OCI-LY1 (cell line): ENCODE measurements at regions not wholly inside any gene's neighbourhood (a gene's known extent, or its start where the extent isn't known, plus 50 kb on each side); places are given as distances from the start of the nearest gene placed in this dataset.

Experiments
- H2AFZ ChIP-seq: fragments of 200-600 bp; sonication (generic), shearing (Covaris generic); 2 replicates; pipeline ENCODE4 v1.6.0; 2014; ENCODE audit warnings: antibody characterized with exemption, mild to moderate bottlenecking, low read length
- H3F3A ChIP-seq: fragments of 200-600 bp; sonication (generic), shearing (Covaris generic); 2 replicates; pipeline ENCODE4 v1.6.0; 2014; ENCODE audit warnings: mild to moderate bottlenecking, antibody characterized with exemption, low read length, moderate library complexity; ENCODE audit not compliant: insufficient read depth
- H3K27ac ChIP-seq: fragments of 200-600 bp; sonication (generic); 2 replicates; pipeline ENCODE4 v1.5.1; 2014; ENCODE audit warnings: low read length, mixed run types, mild to moderate bottlenecking, low read depth; ENCODE audit not compliant: poor library complexity, severe bottlenecking
- H3K27me3 ChIP-seq: fragments of 200-600 bp; sonication (generic); 2 replicates; pipeline ENCODE4 v1.6.0; 2014; ENCODE audit warnings: antibody characterized with exemption, mild to moderate bottlenecking, low read length, moderate library complexity; ENCODE audit not compliant: insufficient read depth
- H3K36me3 ChIP-seq: fragments of 200-600 bp; sonication (generic); 2 replicates; pipeline ENCODE4 v1.6.1; 2014; ENCODE audit warnings: mild to moderate bottlenecking, antibody characterized with exemption, low read length, moderate library complexity, mixed read lengths; ENCODE audit not compliant: insufficient read depth
- H3K4me1 ChIP-seq: fragments of 200-600 bp; sonication (generic); 2 replicates; pipeline ENCODE4 v1.5.1; 2014; ENCODE audit warnings: mild to moderate bottlenecking, low read length, moderate library complexity; ENCODE audit not compliant: insufficient read depth, severe bottlenecking
- H3K4me2 ChIP-seq: fragments of 200-600 bp; sonication (generic), shearing (Covaris generic); 2 replicates; pipeline ENCODE4 v1.6.1; 2014; ENCODE audit warnings: low read length
- H3K4me3 ChIP-seq: fragments of 200-600 bp; sonication (generic); 2 replicates; pipeline ENCODE4 v1.5.1; 2014; ENCODE audit warnings: low read length, low read depth, mild to moderate bottlenecking, mixed read lengths; ENCODE audit not compliant: poor library complexity, severe bottlenecking
- H3K79me2 ChIP-seq: fragments of 200-600 bp; shearing (Covaris generic); 2 replicates; pipeline ENCODE4 v1.6.1; 2016; ENCODE audit warnings: mixed run types, low read length, mixed read lengths; ENCODE audit not compliant: insufficient read depth
- H3K9ac ChIP-seq: fragments of 200-600 bp; sonication (generic), shearing (Covaris generic); 2 replicates; pipeline ENCODE4 v1.6.1; 2014; ENCODE audit warnings: mild to moderate bottlenecking, low read length, mixed read lengths
- H3K9me2 ChIP-seq: fragments of 200-600 bp; sonication (generic), shearing (Covaris generic); 2 replicates; pipeline ENCODE4 v1.6.1; 2014; ENCODE audit warnings: low read depth, mild to moderate bottlenecking, low read length, mixed read lengths
- H3K9me3 ChIP-seq: fragments of 200-600 bp; shearing (Covaris generic); 2 replicates; pipeline ENCODE4 v1.6.1; 2014; ENCODE audit warnings: low read length, mixed read lengths
- H4K20me1 ChIP-seq: fragments of 200-600 bp; sonication (generic), shearing (Covaris generic); 2 replicates; pipeline ENCODE4 v1.6.0; 2016; ENCODE audit warnings: mild to moderate bottlenecking, low read length; ENCODE audit not compliant: insufficient read depth
- EZH2 ChIP-seq: fragments of 200-600 bp; sonication (generic), shearing (Covaris generic); IDR thresholded peaks from 2 replicates; pipeline ENCODE4 v1.8.0; 2017; ENCODE audit warnings: borderline replicate concordance, mixed run types, mild to moderate bottlenecking, antibody characterized with exemption, low read length, moderate library complexity, mixed read lengths
- TF ChIP-seq, protein P1 (sequence below): fragments of 200-600 bp; sonication (generic), shearing (Covaris generic); IDR thresholded peaks from 2 replicates; pipeline ENCODE4 v1.5.1; 2017; ENCODE audit warnings: mild to moderate bottlenecking, antibody characterized with exemption, low read length, moderate library complexity, mixed read lengths

DNA sequence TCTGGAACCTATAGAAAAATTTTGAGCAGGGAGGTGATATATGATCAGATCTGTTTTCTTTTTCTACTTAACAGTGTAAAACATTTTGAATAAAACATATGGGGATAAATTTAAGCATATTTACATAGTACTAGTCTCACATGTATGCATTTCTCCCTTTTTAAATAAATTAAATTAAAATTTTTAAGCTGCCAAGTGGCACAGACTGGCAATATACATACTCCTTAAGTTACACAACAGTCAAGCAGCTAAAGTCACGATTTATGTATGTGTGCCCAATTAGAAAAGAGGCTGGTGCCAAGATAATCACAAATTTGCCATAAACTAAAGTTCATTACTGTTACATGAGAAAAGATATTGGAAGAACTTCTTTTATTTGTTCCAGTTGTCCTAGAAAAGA is 532.0 kb downstream of the RWDD3 start:
- no peaks in the 10 kb centered on the region for H3K9me3 ChIP-seq
- H3K9me2 ChIP-seq: no peaks in the 10 kb centered on the region
- H3K4me2 ChIP-seq: no peak overlapping the region
- H3K27ac ChIP-seq: no peak overlapping the region
- no peaks in the 10 kb centered on the region for H3F3A ChIP-seq
- H3K4me1 ChIP-seq: no peaks in the 10 kb centered on the region
- H3K79me2 ChIP-seq: no peaks in the 10 kb centered on the region
- no peaks in the 10 kb centered on the region for H3K36me3 ChIP-seq
- no peak overlapping the region for H3K9ac ChIP-seq
- no peak overlapping the region for H2AFZ ChIP-seq
- no peak for TF ChIP-seq EZH2
- TF ChIP-seq, protein P1, sequence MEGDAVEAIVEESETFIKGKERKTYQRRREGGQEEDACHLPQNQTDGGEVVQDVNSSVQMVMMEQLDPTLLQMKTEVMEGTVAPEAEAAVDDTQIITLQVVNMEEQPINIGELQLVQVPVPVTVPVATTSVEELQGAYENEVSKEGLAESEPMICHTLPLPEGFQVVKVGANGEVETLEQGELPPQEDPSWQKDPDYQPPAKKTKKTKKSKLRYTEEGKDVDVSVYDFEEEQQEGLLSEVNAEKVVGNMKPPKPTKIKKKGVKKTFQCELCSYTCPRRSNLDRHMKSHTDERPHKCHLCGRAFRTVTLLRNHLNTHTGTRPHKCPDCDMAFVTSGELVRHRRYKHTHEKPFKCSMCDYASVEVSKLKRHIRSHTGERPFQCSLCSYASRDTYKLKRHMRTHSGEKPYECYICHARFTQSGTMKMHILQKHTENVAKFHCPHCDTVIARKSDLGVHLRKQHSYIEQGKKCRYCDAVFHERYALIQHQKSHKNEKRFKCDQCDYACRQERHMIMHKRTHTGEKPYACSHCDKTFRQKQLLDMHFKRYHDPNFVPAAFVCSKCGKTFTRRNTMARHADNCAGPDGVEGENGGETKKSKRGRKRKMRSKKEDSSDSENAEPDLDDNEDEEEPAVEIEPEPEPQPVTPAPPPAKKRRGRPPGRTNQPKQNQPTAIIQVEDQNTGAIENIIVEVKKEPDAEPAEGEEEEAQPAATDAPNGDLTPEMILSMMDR: no peak
- no peak overlapping the region for H3K4me3 ChIP-seq
- no peaks in the 10 kb centered on the region for H3K27me3 ChIP-seq
- H4K20me1 ChIP-seq: no peaks in the 10 kb centered on the region

- Histone ChIP-seq H3K27ac (no peak overlapping the region), H3K36me3 (no peaks in the 10 kb centered on the region), H3K4me3 (no peak overlapping the region), H3K9me3 (no peaks in the 10 kb centered on the region), H3K9me2 (no peaks in the 10 kb centered on the region), H3K9ac (no peak overlapping the region), H4K20me1 (no peaks in the 10 kb centered on the region), H3F3A (no peaks in the 10 kb centered on the region), H3K27me3 (no peaks in the 10 kb centered on the region), H3K4me2 (no peak overlapping the region), H3K79me2 (no peaks in the 10 kb centered on the region), H2AFZ (no peak overlapping the region), H3K4me1 (no peaks in the 10 kb centered on the region)
- no peak for TF ChIP-seq EZH2
- TF ChIP-seq, protein P1: no peak
Observed at GRCh38 chr1:95770581-95770980, 536.6 kb downstream of the RWDD3 start.

DNA sequence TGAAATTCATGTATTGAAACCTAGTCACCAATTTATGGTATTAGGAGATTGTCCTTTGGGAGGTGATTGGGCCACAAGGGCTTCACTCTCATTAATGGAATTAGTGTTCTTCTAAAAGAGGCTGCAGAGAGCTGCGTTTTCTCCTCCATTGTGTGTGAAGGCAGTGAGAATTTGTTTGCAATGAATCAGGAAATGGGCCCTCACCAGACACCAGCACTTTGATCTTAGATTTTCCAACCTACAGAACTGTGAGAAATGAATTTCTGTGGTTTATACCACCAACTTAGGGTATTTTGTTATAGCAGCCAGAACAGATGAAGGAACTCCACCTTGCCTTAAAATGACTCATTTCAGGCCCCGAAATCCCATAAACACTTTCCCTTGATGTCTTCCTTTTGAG is 544.2 kb downstream of the RWDD3 start:
- H3K9me3 ChIP-seq: no peaks in the 10 kb centered on the region
- H4K20me1 ChIP-seq: no peaks in the 10 kb centered on the region
- no peaks in the 10 kb centered on the region for H3K27me3 ChIP-seq
- no peak overlapping the region for H2AFZ ChIP-seq
- no peak overlapping the region for H3K4me2 ChIP-seq
- no peak overlapping the region for H3K9ac ChIP-seq
- H3K79me2 ChIP-seq: no peaks in the 10 kb centered on the region
- H3K4me1 ChIP-seq: no peaks in the 10 kb centered on the region
- TF ChIP-seq, protein P1: no peak
- TF ChIP-seq EZH2: no peak
- H3F3A ChIP-seq: no peaks in the 10 kb centered on the region
- H3K9me2 ChIP-seq: no peaks in the 10 kb centered on the region
- H3K27ac ChIP-seq: no peak overlapping the region
- H3K36me3 ChIP-seq: no peaks in the 10 kb centered on the region
- H3K4me3 ChIP-seq: no peak overlapping the region
